Right atrium auricular region (tissue), 2 donors: ENCODE measurements at regions not wholly inside any gene's neighbourhood (a gene's known extent, or its start where the extent isn't known, plus 50 kb on each side); places are given as distances from the start of the nearest gene placed in this dataset.

Experiments
- DNase-seq: peaks from one replicate; pipeline ENCODE4 v3.0.0-alpha.2; 2019; ENCODE audit warnings: low spot score
- H3K27ac ChIP-seq, 2 donors: fragments of 200-600 bp; sonication (generic); 1 replicate in 1 of 2; 2 replicates in 1 of 2; pipeline ENCODE4 v1.5.1; 2016 to 2019
- H3K27me3 ChIP-seq, 2 donors: fragments of 200-600 bp; sonication (generic); one replicate each; pipeline versions ENCODE4 v1.5.1 to v1.6.0; 2017 to 2019
- H3K36me3 ChIP-seq: fragments of 200-600 bp; sonication (generic); one replicate; pipeline ENCODE4 v1.5.1; 2016
- H3K4me1 ChIP-seq, 2 donors: fragments of 200-600 bp; sonication (generic); one replicate each; pipeline versions ENCODE4 v1.5.1 to v1.6.0; 2017 to 2019
- H3K4me3 ChIP-seq, 2 donors: fragments of 200-600 bp; sonication (generic); 1 replicate in 1 of 2; 2 replicates in 1 of 2; pipeline ENCODE4 v1.5.1; 2017 to 2019; ENCODE audit warnings: mild to moderate bottlenecking in 1 of 2, moderate library complexity in 1 of 2
- H3K9me3 ChIP-seq, 2 donors: fragments of 200-600 bp; sonication (generic); one replicate each; pipeline ENCODE4 v1.5.1; 2019
- TF ChIP-seq, protein P1 (sequence below), 2 donors: fragments of 200-600 bp; sonication (generic); IDR thresholded peaks; one replicate each; pipeline ENCODE4 v1.5.1; 2019; ENCODE audit warnings: antibody characterized with exemption in 2 of 2

DNA sequence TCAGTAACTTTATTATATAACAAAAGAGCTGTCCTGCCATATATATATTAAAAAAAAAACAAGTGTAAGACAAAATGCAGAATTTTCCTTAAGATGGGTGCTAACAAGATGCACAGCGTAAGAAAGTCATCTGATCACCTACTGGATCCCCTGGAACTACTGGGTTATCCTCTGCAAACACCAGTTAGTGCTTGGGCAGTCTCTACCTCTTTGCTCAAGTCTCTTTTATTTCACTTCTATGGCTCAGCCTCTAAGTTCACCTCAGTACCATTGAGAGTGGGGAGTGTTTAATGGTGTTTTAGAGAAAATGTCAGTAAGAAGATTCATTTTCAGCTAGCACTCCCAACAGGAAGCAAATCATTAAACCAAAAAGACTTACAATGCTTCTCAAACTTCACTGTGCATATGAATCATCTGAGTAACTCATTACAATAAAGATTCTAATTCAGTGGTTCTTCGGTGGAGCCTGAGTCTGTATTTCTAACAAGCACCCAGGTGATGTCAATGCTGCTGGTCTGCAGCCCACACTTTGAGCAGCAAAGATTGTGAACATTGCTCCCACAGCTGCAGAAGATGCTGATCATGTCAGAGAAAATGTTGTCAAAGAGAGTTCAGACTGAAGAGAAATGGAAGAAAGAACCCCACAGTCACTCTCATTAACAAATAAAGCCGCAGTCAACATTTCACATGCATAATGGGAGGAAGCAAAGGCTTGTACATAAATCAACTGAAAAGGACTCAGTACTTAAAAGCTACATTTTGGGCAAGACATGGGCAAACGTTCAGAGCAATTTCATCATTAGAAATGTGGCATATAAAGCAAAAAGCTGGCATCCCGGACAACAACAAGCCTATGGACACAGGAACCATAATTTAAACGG is 227.1 kb upstream of the ATP11B start:
- no peak for DNase-seq
- no peaks in the 10 kb centered on the region for H3K9me3 ChIP-seq
- H3K36me3 ChIP-seq = no peaks in the 10 kb centered on the region
- H3K27me3 ChIP-seq = no peaks in the 10 kb centered on the region
- H3K27ac ChIP-seq = no peak overlapping the region
- H3K4me3 ChIP-seq = no peak overlapping the region
- no peaks in the 10 kb centered on the region for H3K4me1 ChIP-seq
- TF ChIP-seq, protein P1, sequence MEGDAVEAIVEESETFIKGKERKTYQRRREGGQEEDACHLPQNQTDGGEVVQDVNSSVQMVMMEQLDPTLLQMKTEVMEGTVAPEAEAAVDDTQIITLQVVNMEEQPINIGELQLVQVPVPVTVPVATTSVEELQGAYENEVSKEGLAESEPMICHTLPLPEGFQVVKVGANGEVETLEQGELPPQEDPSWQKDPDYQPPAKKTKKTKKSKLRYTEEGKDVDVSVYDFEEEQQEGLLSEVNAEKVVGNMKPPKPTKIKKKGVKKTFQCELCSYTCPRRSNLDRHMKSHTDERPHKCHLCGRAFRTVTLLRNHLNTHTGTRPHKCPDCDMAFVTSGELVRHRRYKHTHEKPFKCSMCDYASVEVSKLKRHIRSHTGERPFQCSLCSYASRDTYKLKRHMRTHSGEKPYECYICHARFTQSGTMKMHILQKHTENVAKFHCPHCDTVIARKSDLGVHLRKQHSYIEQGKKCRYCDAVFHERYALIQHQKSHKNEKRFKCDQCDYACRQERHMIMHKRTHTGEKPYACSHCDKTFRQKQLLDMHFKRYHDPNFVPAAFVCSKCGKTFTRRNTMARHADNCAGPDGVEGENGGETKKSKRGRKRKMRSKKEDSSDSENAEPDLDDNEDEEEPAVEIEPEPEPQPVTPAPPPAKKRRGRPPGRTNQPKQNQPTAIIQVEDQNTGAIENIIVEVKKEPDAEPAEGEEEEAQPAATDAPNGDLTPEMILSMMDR (IDR thresholded peaks at IDR 0.05) = no peak

DNA sequence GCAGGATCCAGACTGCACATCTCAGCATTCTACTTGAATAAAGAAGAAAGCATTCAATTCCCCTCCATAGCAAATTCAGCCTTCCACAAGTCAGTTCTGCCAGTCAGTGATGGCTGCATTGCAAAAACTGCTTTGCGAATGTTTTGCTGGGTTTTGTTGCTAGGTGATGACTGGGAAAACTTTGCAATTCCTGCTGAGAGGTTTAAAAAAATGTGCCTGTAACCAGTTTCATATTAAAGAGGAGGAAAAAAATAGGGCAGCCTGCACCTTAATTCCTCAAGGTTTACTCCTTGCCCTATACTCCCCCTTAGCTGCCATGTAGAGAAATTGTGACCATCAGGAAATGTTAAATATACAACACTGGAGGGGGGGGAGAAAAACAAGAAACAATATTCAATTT is 225.6 kb upstream of the ATP11B start:
- no peaks in the 10 kb centered on the region for H3K36me3 ChIP-seq
- no peaks in the 10 kb centered on the region for H3K27me3 ChIP-seq
- no peak overlapping the region for H3K27ac ChIP-seq
- H3K4me3 ChIP-seq = no peak overlapping the region
- H3K9me3 ChIP-seq = no peaks in the 10 kb centered on the region
- TF ChIP-seq, protein P1 (IDR thresholded peaks at IDR 0.05) = no peak
- DNase-seq = no peak
- no peaks in the 10 kb centered on the region for H3K4me1 ChIP-seq

DNA sequence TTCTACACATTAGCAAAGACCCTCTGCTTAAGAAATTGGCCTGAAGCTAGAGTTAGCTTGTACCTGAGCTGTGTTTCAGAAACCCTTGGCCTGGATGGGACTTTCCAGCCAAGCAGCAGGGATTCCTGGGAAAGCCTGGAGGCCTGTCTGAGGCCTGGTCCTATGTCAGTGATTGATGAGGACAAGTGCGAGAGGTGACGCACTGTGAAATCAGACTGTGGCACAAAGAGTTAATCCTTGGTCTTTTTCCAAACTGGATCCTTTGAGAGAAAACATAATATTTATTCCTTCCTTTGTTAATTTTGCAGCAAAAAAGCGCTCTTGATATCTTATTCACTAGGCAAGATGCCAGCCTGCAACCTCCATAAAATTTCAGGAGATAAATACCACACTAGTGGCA is 225.0 kb upstream of the ATP11B start:
- DNase-seq = no peak
- H3K4me3 ChIP-seq = no peak overlapping the region
- H3K27ac ChIP-seq = no peak overlapping the region
- no peaks in the 10 kb centered on the region for H3K4me1 ChIP-seq
- TF ChIP-seq, protein P1 (IDR thresholded peaks at IDR 0.05) = no peak
- no peaks in the 10 kb centered on the region for H3K9me3 ChIP-seq
- H3K36me3 ChIP-seq = no peaks in the 10 kb centered on the region
- no peaks in the 10 kb centered on the region for H3K27me3 ChIP-seq

DNA sequence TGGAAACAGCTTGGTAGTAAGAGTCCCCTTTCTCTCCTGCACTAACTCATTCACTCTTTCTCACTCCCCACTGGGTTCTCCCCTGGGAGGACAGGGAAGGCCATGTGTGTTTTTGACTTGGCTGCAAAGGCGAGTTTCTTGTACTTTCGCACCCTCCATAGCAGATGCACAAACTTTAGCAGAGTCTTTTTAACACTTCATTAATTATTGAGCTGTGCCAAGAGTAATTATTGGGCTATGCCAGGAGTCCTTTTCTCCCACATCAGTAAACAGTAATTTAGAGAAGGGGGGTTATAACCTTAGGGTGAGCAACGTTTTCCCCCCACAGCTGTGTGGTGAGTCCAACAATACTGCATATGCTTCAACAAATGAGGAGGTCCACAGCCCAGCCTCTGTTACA is 224.4 kb upstream of the ATP11B start:
- no peaks in the 10 kb centered on the region for H3K36me3 ChIP-seq
- DNase-seq = no peak
- peaks cover 0 to 3% of the 10 kb centered on the region in 2 donors for H3K9me3 ChIP-seq
- H3K4me3 ChIP-seq = no peak overlapping the region
- TF ChIP-seq, protein P1 (IDR thresholded peaks at IDR 0.05) = no peak
- no peaks in the 10 kb centered on the region for H3K4me1 ChIP-seq
- no peaks in the 10 kb centered on the region for H3K27me3 ChIP-seq
- H3K27ac ChIP-seq = no peak overlapping the region

DNA sequence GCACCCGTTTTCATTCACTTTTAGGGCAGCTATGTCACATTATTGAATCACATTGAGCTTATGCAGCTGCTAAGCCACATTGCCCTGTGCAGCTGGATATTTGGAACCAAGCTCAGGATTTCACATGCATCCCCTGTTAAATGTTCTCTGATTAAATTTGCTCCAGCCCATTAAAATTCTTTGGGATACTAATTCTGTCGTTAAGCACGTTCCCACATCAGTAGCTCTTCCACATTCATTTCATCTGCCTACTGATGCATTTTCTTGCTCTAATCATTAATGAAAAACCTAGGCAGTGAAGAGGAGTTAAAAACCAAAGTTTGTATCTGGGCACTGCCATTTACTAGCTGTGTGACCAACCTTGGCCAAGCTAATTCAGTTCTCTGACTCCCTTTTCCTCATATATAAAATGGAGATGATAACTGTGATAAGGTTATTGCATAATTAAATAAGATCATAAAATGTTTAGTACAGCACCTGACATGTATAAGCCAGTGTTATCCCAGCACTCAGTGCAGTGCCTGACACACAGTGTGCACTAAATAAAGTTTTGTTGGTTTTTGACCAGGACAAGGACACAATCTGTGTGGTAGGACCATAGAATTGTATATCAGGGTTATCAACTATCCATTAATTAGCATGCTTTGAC is 222.2 kb upstream of the ATP11B start:
- no peak overlapping the region for H3K27ac ChIP-seq
- no peaks in the 10 kb centered on the region for H3K27me3 ChIP-seq
- no peaks in the 10 kb centered on the region for H3K36me3 ChIP-seq
- TF ChIP-seq, protein P1 (IDR thresholded peaks at IDR 0.05) = no peak
- no peaks in the 10 kb centered on the region for H3K4me1 ChIP-seq
- no peak overlapping the region for H3K4me3 ChIP-seq
- peaks cover 0 to 7% of the 10 kb centered on the region in 2 donors for H3K9me3 ChIP-seq
- no peak for DNase-seq
